RWPE2 (cell line): ENCODE measurements at regions not wholly inside any gene's neighbourhood (a gene's known extent, or its start where the extent isn't known, plus 50 kb on each side); places are given as distances from the start of the nearest gene placed in this dataset.

Source experiments
- ATAC-seq: fragments of 200-7000 bp; cut with Tn5 transposase; 3 replicates; pipeline ENCODE4 v1.9.1; 2021; ENCODE audit warnings: low read depth
- DNase-seq: peaks from one replicate; pipeline ENCODE4 v3.0.0-alpha.2; 2020; ENCODE audit warnings: low spot score
- H3K27ac ChIP-seq: fragments of 450-650 bp; 2 replicates; pipeline ENCODE4 v1.5.1; 2017; ENCODE audit warnings: mild to moderate bottlenecking; ENCODE audit not compliant: poor library complexity, severe bottlenecking
- H3K27me3 ChIP-seq: fragments of 250-450 bp; sonication (Bioruptor Pico); 2 replicates; pipeline ENCODE4 v1.5.1; 2021; ENCODE audit warnings: mild to moderate bottlenecking, moderate library complexity; ENCODE audit not compliant: insufficient read depth, poor library complexity, severe bottlenecking
- H3K36me3 ChIP-seq: fragments of 250-450 bp; sonication (Bioruptor Pico); 2 replicates; pipeline ENCODE4 v1.5.1; 2020; ENCODE audit warnings: low read depth, mild to moderate bottlenecking, moderate library complexity
- H3K4me1 ChIP-seq: fragments of 250-450 bp; sonication (Bioruptor Pico); 2 replicates; pipeline ENCODE4 v1.5.1; 2021; ENCODE audit warnings: mild to moderate bottlenecking, moderate library complexity; ENCODE audit not compliant: insufficient read depth, poor library complexity, severe bottlenecking
- H3K4me3 ChIP-seq: fragments of 250-450 bp; sonication (Bioruptor Pico); 2 replicates; pipeline ENCODE4 v1.5.1; 2021; ENCODE audit warnings: mild to moderate bottlenecking, moderate library complexity; ENCODE audit not compliant: severe bottlenecking
- H3K9me3 ChIP-seq: fragments of 250-450 bp; sonication (Bioruptor Pico); 2 replicates; pipeline ENCODE4 v1.5.1; 2021; ENCODE audit warnings: mild to moderate bottlenecking, moderate library complexity; ENCODE audit not compliant: severe bottlenecking
- TF ChIP-seq, protein P1 (sequence below): fragments of 450-650 bp; IDR thresholded peaks from one replicate; pipeline ENCODE4 v1.5.1; 2017; ENCODE audit warnings: mild to moderate bottlenecking, moderate library complexity; ENCODE audit not compliant: poor library complexity, severe bottlenecking

GRCh38 chr1:22267413-22268175, 124.7 kb upstream of the WNT4 start:
- TF ChIP-seq, protein P1, sequence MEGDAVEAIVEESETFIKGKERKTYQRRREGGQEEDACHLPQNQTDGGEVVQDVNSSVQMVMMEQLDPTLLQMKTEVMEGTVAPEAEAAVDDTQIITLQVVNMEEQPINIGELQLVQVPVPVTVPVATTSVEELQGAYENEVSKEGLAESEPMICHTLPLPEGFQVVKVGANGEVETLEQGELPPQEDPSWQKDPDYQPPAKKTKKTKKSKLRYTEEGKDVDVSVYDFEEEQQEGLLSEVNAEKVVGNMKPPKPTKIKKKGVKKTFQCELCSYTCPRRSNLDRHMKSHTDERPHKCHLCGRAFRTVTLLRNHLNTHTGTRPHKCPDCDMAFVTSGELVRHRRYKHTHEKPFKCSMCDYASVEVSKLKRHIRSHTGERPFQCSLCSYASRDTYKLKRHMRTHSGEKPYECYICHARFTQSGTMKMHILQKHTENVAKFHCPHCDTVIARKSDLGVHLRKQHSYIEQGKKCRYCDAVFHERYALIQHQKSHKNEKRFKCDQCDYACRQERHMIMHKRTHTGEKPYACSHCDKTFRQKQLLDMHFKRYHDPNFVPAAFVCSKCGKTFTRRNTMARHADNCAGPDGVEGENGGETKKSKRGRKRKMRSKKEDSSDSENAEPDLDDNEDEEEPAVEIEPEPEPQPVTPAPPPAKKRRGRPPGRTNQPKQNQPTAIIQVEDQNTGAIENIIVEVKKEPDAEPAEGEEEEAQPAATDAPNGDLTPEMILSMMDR, result no peak
- Histone ChIP-seq H3K36me3 (no peaks in the 10 kb centered on the region), H3K9me3 (no peaks in the 10 kb centered on the region), H3K4me3 (no peak overlapping the region), H3K27me3 (no peaks in the 10 kb centered on the region), H3K27ac (no peak overlapping the region), H3K4me1 (no peaks in the 10 kb centered on the region)
- DNase-seq, result no peak
- ATAC-seq, result no peak

DNA sequence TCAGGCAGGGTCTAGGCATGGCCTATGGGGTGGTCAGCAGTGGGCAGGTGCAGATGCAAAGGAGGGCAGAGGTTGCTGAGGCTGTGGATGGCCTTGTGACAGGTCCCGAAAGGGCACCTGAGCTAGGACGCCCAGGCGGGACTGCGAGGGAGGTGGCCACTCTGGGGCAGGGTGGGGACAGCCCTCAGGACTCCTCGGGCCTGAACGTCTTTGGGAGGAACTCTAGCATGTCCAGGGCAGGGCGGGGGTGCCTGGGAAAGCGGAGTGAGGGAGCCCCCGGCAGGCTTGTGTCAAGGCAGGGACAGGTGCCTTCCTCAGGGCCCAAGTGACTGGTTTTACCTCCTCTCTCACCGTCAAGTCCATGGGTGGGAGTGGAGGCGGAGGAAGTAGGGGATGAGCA, 125.4 kb upstream of the WNT4 start:
- no peaks in the 10 kb centered on the region for H3K36me3 ChIP-seq
- no peak for ATAC-seq
- H3K4me3 ChIP-seq, result no peak overlapping the region
- H3K27me3 ChIP-seq, result no peaks in the 10 kb centered on the region
- no peaks in the 10 kb centered on the region for H3K4me1 ChIP-seq
- H3K27ac ChIP-seq, result no peak overlapping the region
- no peak for DNase-seq
- TF ChIP-seq, protein P1, result no peak
- no peaks in the 10 kb centered on the region for H3K9me3 ChIP-seq

- ATAC-seq, result no peak
- Histone ChIP-seq H3K36me3 (no peaks in the 10 kb centered on the region), H3K9me3 (no peaks in the 10 kb centered on the region), H3K27me3 (no peaks in the 10 kb centered on the region), H3K4me3 (no peak overlapping the region), H3K4me1 (peaks cover 8% of the 10 kb centered on the region), H3K27ac (no peak overlapping the region)
- TF ChIP-seq, protein P1, result no peak
- DNase-seq, result no peak
Measured at GRCh38 chr1:22271847-22272801, 129.2 kb upstream of the WNT4 start.

DNA sequence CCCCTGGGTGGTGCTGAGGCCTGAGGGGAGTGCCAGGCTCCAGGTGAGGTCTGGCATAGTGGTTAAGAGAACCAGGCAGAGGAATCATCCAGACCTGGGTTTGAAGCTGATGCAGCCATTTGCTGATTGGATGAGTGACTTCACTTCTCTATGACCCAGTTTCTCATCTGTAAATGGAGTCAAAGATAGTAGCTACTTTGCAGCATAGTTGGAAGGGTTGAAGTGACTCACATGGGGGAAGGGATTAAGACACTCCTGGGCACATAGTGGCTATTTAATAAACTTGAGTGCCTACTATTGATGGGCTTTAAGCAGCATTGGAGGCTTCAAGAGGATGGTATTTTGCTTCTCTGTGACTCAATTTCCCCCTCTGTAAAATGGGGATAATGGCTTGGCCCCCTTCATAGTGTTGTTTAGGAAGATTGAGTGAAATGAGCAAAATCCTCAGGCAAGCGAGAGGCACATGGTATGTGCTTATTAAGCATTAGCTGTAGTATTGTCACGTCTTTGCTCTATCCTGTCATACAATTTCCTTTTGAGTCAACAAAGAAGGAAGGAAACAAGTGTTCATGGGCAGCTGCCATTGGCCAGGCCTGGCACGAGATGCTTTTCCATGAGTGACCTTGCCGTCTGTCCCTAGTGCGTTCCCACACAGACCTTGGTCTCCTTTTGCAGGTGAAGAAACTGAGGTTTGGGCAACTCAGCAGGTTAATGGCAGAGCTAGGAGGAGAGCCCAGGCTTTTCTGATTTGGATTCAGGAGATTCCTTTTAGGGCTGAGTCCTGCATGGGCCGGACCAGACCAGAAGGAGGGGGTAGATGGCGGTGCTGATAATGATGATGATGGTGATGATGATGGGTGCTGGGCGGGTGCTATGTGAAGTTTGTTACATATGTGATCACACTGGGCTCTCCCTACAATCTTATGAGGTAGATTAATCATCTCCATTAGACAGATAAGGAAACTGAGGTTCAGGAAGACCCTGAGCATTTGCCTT, 131.1 kb upstream of the WNT4 start:
- no peaks in the 10 kb centered on the region for H3K27me3 ChIP-seq
- H3K27ac ChIP-seq, result no peak overlapping the region
- H3K4me3 ChIP-seq, result no peak overlapping the region
- ATAC-seq, result no peak
- H3K36me3 ChIP-seq, result no peaks in the 10 kb centered on the region
- no peaks in the 10 kb centered on the region for H3K9me3 ChIP-seq
- TF ChIP-seq, protein P1, result no peak
- no peak for DNase-seq
- H3K4me1 ChIP-seq, result peaks cover 8% of the 10 kb centered on the region
